ENCODE measurements at regions not wholly inside any gene's neighbourhood (a gene's known extent, or its start where the extent isn't known, plus 50 kb on each side); places are given as distances from the start of the nearest gene placed in this dataset.

GRCh38 chr5:30502277-30502676 lies 691.2 kb upstream of the CDH6 start:
- BruUV-seq (replicated peaks): no TSS peak
- ChIA-PET POLR2A (no interaction called here), CTCF (ENCODE audit: unreplicated experiment) (no interaction called here)
- Histone ChIP-seq H3K27ac (ENCODE audit: low read depth, low read length, poor library complexity, severe bottlenecking) (no peak overlapping the region), H3K79me2 (ENCODE audit: insufficient read depth, low read depth, low read length) (no peaks in the 10 kb centered on the region), H2AFZ (ENCODE audit: low read length) (no peak overlapping the region), H4K20me1 (ENCODE audit: insufficient read depth, low read length) (no peaks in the 10 kb centered on the region), H3K4me3 (ENCODE audit: low read depth, low read length, poor library complexity, severe bottlenecking) (no peak overlapping the region), H3K4me2 (ENCODE audit: low read length) (no peak overlapping the region), H3K4me1 (ENCODE audit: insufficient read depth, low read length, poor library complexity, severe bottlenecking) (no peaks in the 10 kb centered on the region), H3K9me2 (ENCODE audit: insufficient read depth, low read length) (no peaks in the 10 kb centered on the region), H3K36me3 (ENCODE audit: insufficient read depth, low read length) (no peaks in the 10 kb centered on the region), H3K9me3 (ENCODE audit: low read length) (no peaks in the 10 kb centered on the region)
- DNase-seq (ENCODE audit: low spot score): no peak
- intact Hi-C loops (cut with micrococcal nuclease; ENCODE audit: unreplicated experiment): no loop called here
- no peak for TF ChIP-seq EZH2phosphoT487 (IDR thresholded peaks at IDR 0.05; ENCODE audit: borderline replicate concordance, low read depth, low read length)
- TF ChIP-seq, protein P1, sequence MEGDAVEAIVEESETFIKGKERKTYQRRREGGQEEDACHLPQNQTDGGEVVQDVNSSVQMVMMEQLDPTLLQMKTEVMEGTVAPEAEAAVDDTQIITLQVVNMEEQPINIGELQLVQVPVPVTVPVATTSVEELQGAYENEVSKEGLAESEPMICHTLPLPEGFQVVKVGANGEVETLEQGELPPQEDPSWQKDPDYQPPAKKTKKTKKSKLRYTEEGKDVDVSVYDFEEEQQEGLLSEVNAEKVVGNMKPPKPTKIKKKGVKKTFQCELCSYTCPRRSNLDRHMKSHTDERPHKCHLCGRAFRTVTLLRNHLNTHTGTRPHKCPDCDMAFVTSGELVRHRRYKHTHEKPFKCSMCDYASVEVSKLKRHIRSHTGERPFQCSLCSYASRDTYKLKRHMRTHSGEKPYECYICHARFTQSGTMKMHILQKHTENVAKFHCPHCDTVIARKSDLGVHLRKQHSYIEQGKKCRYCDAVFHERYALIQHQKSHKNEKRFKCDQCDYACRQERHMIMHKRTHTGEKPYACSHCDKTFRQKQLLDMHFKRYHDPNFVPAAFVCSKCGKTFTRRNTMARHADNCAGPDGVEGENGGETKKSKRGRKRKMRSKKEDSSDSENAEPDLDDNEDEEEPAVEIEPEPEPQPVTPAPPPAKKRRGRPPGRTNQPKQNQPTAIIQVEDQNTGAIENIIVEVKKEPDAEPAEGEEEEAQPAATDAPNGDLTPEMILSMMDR (conservative IDR thresholded peaks at IDR 0.05; ENCODE audit: low read length): no peak

DNA sequence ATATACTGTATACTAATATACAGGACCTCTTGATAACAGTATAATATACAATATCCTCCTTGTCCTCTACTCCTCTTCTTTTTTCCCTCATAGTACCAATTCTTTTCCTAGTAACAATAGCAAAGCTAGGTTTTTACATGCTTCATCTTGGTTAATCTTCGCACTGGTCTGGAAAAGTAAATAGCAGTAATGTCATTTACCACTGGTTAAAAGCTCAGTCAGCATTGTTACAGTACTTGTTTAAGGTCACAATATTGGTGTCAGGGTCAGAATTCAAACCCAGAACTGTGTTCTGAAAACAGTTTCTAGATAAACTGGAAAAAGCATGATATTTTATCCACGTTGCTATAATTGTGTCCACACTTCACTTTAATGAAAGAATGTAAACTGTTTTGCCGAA lies 692.4 kb upstream of the CDH6 start:
- Histone ChIP-seq H2AFZ (ENCODE audit: low read length) (no peak overlapping the region), H3K36me3 (ENCODE audit: insufficient read depth, low read length) (no peaks in the 10 kb centered on the region), H3K4me1 (ENCODE audit: insufficient read depth, low read length, poor library complexity, severe bottlenecking) (no peaks in the 10 kb centered on the region), H3K27ac (ENCODE audit: low read depth, low read length, poor library complexity, severe bottlenecking) (no peak overlapping the region), H4K20me1 (ENCODE audit: insufficient read depth, low read length) (no peaks in the 10 kb centered on the region), H3K79me2 (ENCODE audit: insufficient read depth, low read depth, low read length) (no peaks in the 10 kb centered on the region), H3K9me3 (ENCODE audit: low read length) (no peaks in the 10 kb centered on the region), H3K4me2 (ENCODE audit: low read length) (no peak overlapping the region), H3K9me2 (ENCODE audit: insufficient read depth, low read length) (no peaks in the 10 kb centered on the region), H3K4me3 (ENCODE audit: low read depth, low read length, poor library complexity, severe bottlenecking) (no peak overlapping the region)
- CTCF ChIA-PET (ENCODE audit: unreplicated experiment): no interaction called here
- POLR2A ChIA-PET: no interaction called here
- TF ChIP-seq, protein P1 (conservative IDR thresholded peaks at IDR 0.05; ENCODE audit: low read length): no peak
- no peak for TF ChIP-seq EZH2phosphoT487 (IDR thresholded peaks at IDR 0.05; ENCODE audit: borderline replicate concordance, low read depth, low read length)
- intact Hi-C loops (cut with micrococcal nuclease; ENCODE audit: unreplicated experiment): no loop called here
- no TSS peak for BruUV-seq (replicated peaks)
- DNase-seq (ENCODE audit: low spot score): no peak

GRCh38 chr5:30500513-30500912 lies 693.0 kb upstream of the CDH6 start:
- Histone ChIP-seq H4K20me1 (ENCODE audit: insufficient read depth, low read length) (no peaks in the 10 kb centered on the region), H3K36me3 (ENCODE audit: insufficient read depth, low read length) (no peaks in the 10 kb centered on the region), H3K4me2 (ENCODE audit: low read length) (no peak overlapping the region), H2AFZ (ENCODE audit: low read length) (no peak overlapping the region), H3K4me3 (ENCODE audit: low read depth, low read length, poor library complexity, severe bottlenecking) (no peak overlapping the region), H3K9me3 (ENCODE audit: low read length) (no peaks in the 10 kb centered on the region), H3K79me2 (ENCODE audit: insufficient read depth, low read depth, low read length) (no peaks in the 10 kb centered on the region), H3K4me1 (ENCODE audit: insufficient read depth, low read length, poor library complexity, severe bottlenecking) (no peaks in the 10 kb centered on the region), H3K9me2 (ENCODE audit: insufficient read depth, low read length) (no peaks in the 10 kb centered on the region), H3K27ac (ENCODE audit: low read depth, low read length, poor library complexity, severe bottlenecking) (no peak overlapping the region)
- TF ChIP-seq, protein P1 (conservative IDR thresholded peaks at IDR 0.05; ENCODE audit: low read length): no peak
- TF ChIP-seq EZH2phosphoT487 (IDR thresholded peaks at IDR 0.05; ENCODE audit: borderline replicate concordance, low read depth, low read length): no peak
- POLR2A ChIA-PET: no interaction called here
- intact Hi-C loops (cut with micrococcal nuclease; ENCODE audit: unreplicated experiment): no loop called here
- CTCF ChIA-PET (ENCODE audit: unreplicated experiment): no interaction called here
- no peak for DNase-seq (ENCODE audit: low spot score)
- BruUV-seq (replicated peaks): no TSS peak

All from OCI-LY7 (cell line).